ENCODE measurements at regions not wholly inside any gene's neighbourhood (a gene's known extent, or its start where the extent isn't known, plus 50 kb on each side); places are given as distances from the start of the nearest gene placed in this dataset.

DNA sequence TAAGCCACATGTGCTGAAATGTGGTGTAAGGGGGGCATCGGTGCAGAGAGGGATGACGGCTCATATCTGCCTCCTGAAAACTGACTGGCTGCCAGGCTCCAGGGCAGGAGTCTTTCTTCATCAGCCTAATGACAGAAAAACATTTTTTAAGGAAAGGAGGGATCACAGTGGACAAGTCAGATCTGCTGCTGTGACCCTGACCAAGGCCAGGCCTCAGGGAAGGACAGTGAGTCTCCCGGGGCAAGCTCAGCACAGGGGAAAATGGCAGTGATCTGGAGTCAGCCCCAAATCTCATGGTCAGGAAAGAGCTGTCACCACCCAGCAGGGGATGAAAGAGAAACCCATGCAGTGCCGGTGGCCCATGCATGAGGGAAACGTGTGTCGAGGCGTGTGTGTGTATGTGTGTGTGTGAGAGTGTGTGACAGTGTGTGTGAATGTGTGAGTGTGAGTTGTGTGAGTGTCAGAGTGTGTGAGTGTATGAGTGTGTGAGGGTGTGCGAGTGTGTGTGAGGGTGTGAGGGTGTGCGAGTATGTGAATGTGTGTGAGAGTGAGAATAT lies 134.5 kb downstream of the INHBB start:
- DNase-seq (no peak), FAIRE-seq (no peak)
- Histone ChIP-seq H3K4me1 (ENCODE audit: control insufficient read depth in 3 of 3, insufficient read depth in 2 of 3, low read depth in 1 of 3, low read length in 2 of 3) (no peaks in the 10 kb centered on the region), H3K27ac (ENCODE audit: low read depth in 1 of 3, low read length in 2 of 3) (no peak overlapping the region), H3K4me3 (ENCODE audit: low read depth in 1 of 3, low read length in 3 of 3) (no peak overlapping the region), H3K9me3 (ENCODE audit: control insufficient read depth in 2 of 2, insufficient read depth in 1 of 2, low read depth in 1 of 2, low read length in 1 of 2) (no peaks in the 10 kb centered on the region), H3K27me3 (ENCODE audit: control insufficient read depth in 3 of 3, insufficient read depth in 3 of 3, low read length in 3 of 3) (no peaks in the 10 kb centered on the region), H3K36me3 (ENCODE audit: control insufficient read depth in 3 of 3, insufficient read depth in 2 of 3, low read depth in 1 of 3, low read length in 3 of 3) (no peaks in the 10 kb centered on the region)
- 70 to 86% (median 78%) methylated on average over 9 of the region's 9 CpGs for WGBS, 3 donors

DNA sequence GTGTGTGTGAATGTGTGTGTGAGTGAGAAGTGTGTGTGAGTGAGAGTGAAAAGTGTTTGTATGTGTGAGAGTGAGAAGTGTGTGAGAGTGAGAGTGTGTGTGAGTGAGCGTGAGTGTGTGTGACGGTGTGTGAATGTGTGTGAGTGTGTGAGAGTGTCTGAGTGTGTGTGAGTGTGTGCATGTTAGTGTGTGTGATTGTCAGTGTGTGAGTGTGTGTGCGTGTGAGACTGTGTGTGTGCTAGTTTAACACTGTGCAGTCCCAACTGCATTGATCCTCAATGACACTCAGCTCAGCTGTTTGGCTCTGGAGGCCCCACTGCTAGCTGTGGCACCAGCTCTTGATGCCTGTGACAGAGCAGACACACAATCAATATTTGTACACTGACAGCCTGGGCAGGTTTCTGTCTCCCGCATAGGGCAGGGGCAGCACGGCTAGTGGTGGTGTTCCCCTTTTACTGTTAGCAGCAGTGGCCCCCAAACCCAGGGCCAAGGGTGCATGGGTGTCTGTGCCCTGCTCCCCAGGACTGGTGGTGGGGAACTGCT lies 135.0 kb downstream of the INHBB start:
- no peaks in the 10 kb centered on the region for H3K27me3 ChIP-seq (ENCODE audit: control insufficient read depth in 3 of 3, insufficient read depth in 3 of 3, low read length in 3 of 3)
- no peaks in the 10 kb centered on the region for H3K9me3 ChIP-seq (ENCODE audit: control insufficient read depth in 2 of 2, insufficient read depth in 1 of 2, low read depth in 1 of 2, low read length in 1 of 2)
- DNase-seq = no peak
- H3K27ac ChIP-seq (ENCODE audit: low read depth in 1 of 3, low read length in 2 of 3) = no peak overlapping the region
- H3K36me3 ChIP-seq (ENCODE audit: control insufficient read depth in 3 of 3, insufficient read depth in 2 of 3, low read depth in 1 of 3, low read length in 3 of 3) = no peaks in the 10 kb centered on the region
- FAIRE-seq = no peak
- no peaks in the 10 kb centered on the region for H3K4me1 ChIP-seq (ENCODE audit: control insufficient read depth in 3 of 3, insufficient read depth in 2 of 3, low read depth in 1 of 3, low read length in 2 of 3)
- WGBS, 3 donors = 90 to 93% (median 90%) methylated on average over 5 of the region's 5 CpGs
- H3K4me3 ChIP-seq (ENCODE audit: low read depth in 1 of 3, low read length in 3 of 3) = no peak overlapping the region

DNA sequence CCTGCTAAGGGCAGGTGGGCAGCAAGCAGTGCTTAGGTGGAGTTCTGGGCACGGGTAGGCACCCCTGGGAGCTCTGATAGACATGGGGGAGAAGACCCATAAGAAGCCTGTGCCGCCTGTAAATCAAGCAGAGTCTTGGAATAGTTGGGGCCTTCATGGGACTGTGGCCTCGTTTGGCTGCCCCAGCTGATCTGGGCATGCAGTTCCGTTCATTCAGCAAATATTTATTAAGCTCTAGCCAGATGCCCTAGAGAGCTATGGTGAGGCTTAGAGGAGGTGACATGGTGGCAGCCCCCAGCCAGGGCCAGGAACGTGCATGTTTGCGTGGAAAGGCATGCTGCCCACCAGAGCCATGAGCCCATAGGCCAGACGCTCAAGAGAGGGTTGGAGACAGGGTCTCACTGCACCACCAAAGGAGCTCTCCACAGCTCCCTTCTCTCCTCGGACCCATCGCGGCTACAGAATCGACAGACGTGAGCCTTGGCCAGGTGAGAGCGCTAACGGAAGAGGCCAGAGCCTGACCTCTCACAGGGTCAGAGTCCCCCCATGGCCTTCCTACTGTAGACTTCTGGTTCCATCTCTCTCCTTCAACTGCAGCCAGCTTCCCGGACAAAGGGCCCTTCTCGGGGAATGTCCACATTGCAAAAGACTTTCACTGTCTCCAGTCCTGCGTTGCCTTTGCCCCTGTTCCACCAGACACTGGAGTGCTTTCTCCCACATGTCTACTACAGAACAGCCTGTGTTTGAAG lies 135.7 kb downstream of the INHBB start:
- H3K27me3 ChIP-seq (ENCODE audit: control insufficient read depth in 3 of 3, insufficient read depth in 3 of 3, low read length in 3 of 3) = no peaks in the 10 kb centered on the region
- FAIRE-seq = no peak
- DNase-seq = no peak
- WGBS, 3 donors = 91 to 94% (median 92%) methylated on average over 17 of the region's 17 CpGs
- H3K4me3 ChIP-seq (ENCODE audit: low read depth in 1 of 3, low read length in 3 of 3) = no peak overlapping the region
- H3K27ac ChIP-seq (ENCODE audit: low read depth in 1 of 3, low read length in 2 of 3) = no peak overlapping the region
- no peaks in the 10 kb centered on the region for H3K4me1 ChIP-seq (ENCODE audit: control insufficient read depth in 3 of 3, insufficient read depth in 2 of 3, low read depth in 1 of 3, low read length in 2 of 3)
- H3K9me3 ChIP-seq (ENCODE audit: control insufficient read depth in 2 of 2, insufficient read depth in 1 of 2, low read depth in 1 of 2, low read length in 1 of 2) = no peaks in the 10 kb centered on the region
- H3K36me3 ChIP-seq (ENCODE audit: control insufficient read depth in 3 of 3, insufficient read depth in 2 of 3, low read depth in 1 of 3, low read length in 3 of 3) = no peaks in the 10 kb centered on the region

DNA sequence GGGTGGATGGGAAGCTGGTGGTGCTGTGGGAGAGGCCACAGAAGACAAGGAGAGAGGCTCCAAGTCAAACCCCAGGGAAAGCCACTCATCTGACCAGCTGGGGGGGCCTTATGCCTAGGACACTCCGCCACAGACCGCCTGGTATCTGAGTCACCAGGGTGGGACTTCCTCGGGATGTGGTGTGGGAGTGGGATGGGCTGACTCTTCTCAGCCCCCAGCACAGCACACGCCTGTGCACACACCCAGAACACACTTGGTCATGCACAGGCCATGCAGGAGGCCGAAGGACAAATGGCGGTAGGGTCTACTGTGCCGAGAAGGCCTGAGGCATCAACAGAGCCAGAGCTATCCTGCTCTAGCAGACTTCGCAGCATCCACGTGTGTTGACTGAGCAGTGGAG lies 136.4 kb downstream of the INHBB start:
- no peak for DNase-seq
- Histone ChIP-seq H3K36me3 (ENCODE audit: control insufficient read depth in 3 of 3, insufficient read depth in 2 of 3, low read depth in 1 of 3, low read length in 3 of 3) (no peaks in the 10 kb centered on the region), H3K9me3 (ENCODE audit: control insufficient read depth in 2 of 2, insufficient read depth in 1 of 2, low read depth in 1 of 2, low read length in 1 of 2) (no peaks in the 10 kb centered on the region), H3K27ac (ENCODE audit: low read depth in 1 of 3, low read length in 2 of 3) (no peak overlapping the region), H3K4me3 (ENCODE audit: low read depth in 1 of 3, low read length in 3 of 3) (no peak overlapping the region), H3K4me1 (ENCODE audit: control insufficient read depth in 3 of 3, insufficient read depth in 2 of 3, low read depth in 1 of 3, low read length in 2 of 3) (no peaks in the 10 kb centered on the region), H3K27me3 (ENCODE audit: control insufficient read depth in 3 of 3, insufficient read depth in 3 of 3, low read length in 3 of 3) (no peaks in the 10 kb centered on the region)
- WGBS, 3 donors = 86 to 92% (median 87%) methylated on average over 9 of the region's 9 CpGs
- no peak for FAIRE-seq

DNA sequence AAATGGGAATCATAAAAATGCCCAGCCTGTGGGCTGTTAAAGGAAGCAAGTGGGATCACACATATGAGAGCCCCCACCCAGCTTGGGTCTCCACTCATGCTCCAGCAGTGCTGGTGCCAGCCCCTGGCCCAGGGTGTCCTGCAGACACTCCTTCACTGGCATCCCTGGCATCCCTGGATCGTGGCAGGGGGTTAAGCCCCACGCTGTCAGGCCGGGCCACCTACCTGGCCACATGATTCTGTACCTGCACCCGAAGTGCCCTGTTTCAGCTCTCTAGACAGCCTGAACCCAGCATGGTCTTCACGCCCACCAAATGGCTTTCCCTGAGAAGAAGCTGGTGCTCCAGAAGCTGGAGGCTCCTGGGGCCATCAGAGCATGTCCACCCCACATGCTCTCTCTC lies 137.4 kb downstream of the INHBB start:
- FAIRE-seq (no peak), DNase-seq (no peak)
- H3K36me3 ChIP-seq (ENCODE audit: control insufficient read depth in 3 of 3, insufficient read depth in 2 of 3, low read depth in 1 of 3, low read length in 3 of 3) = no peaks in the 10 kb centered on the region
- no peak overlapping the region for H3K27ac ChIP-seq (ENCODE audit: low read depth in 1 of 3, low read length in 2 of 3)
- no peaks in the 10 kb centered on the region for H3K27me3 ChIP-seq (ENCODE audit: control insufficient read depth in 3 of 3, insufficient read depth in 3 of 3, low read length in 3 of 3)
- no peaks in the 10 kb centered on the region for H3K9me3 ChIP-seq (ENCODE audit: control insufficient read depth in 2 of 2, insufficient read depth in 1 of 2, low read depth in 1 of 2, low read length in 1 of 2)
- no peaks in the 10 kb centered on the region for H3K4me1 ChIP-seq (ENCODE audit: control insufficient read depth in 3 of 3, insufficient read depth in 2 of 3, low read depth in 1 of 3, low read length in 2 of 3)
- 73 to 86% (median 83%) methylated on average over 5 of the region's 5 CpGs for WGBS, 3 donors
- no peak overlapping the region for H3K4me3 ChIP-seq (ENCODE audit: low read depth in 1 of 3, low read length in 3 of 3)

DNA sequence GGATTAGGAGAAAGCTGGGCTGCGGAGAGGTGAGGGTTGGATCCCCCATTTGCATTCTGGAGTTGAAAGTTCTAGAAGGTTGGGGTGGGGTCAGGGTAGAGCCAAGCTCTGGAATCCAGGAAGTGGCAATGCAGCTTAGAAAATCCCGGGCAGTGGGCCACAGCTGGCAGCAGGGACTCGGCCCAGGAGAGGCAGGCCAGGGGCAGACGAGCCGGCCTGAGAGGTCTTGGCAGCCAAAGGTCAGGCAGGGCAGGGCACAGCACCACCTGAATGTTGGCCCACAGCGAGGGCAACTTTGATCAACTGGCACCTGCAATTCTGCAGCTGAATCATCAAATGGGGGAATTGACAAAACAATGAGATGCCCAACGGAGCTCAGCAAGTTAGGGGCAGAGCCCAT lies 139.2 kb downstream of the INHBB start:
- no peaks in the 10 kb centered on the region for H3K4me1 ChIP-seq (ENCODE audit: control insufficient read depth in 3 of 3, insufficient read depth in 2 of 3, low read depth in 1 of 3, low read length in 2 of 3)
- H3K27ac ChIP-seq (ENCODE audit: low read depth in 1 of 3, low read length in 2 of 3) = no peak overlapping the region
- peaks cover 0 to 5% (median 0%) of the 10 kb centered on the region in 3 donors for H3K27me3 ChIP-seq (ENCODE audit: control insufficient read depth in 3 of 3, insufficient read depth in 3 of 3, low read length in 3 of 3)
- no peak overlapping the region for H3K4me3 ChIP-seq (ENCODE audit: low read depth in 1 of 3, low read length in 3 of 3)
- FAIRE-seq = no peak
- no peak for DNase-seq
- 51 to 79% (median 53%) methylated on average over 7 of the region's 7 CpGs for WGBS, 3 donors
- no peaks in the 10 kb centered on the region for H3K9me3 ChIP-seq (ENCODE audit: control insufficient read depth in 2 of 2, insufficient read depth in 1 of 2, low read depth in 1 of 2, low read length in 1 of 2)
- H3K36me3 ChIP-seq (ENCODE audit: control insufficient read depth in 3 of 3, insufficient read depth in 2 of 3, low read depth in 1 of 3, low read length in 3 of 3) = no peaks in the 10 kb centered on the region

DNA sequence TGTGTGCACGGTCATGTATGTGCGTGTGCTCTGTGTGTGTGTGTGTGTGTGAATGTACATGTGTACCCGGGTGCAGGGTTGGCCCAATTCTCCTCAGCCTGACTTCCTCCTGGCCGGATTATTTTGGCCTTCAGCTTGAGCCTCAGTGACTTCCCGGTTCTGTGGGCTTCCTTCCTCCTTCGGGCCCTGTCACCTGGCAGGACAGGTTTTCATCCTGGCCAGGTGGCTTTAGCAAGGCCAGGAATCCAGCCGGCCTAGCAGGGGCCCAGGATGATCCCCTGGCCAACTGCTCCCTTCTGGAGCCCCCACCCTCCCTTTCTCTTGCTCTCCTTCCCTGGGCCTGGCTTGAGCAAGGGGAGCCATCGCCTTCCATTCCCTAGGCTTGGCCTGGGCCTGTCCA lies 140.5 kb downstream of the INHBB start:
- no peaks in the 10 kb centered on the region for H3K36me3 ChIP-seq (ENCODE audit: control insufficient read depth in 3 of 3, insufficient read depth in 2 of 3, low read depth in 1 of 3, low read length in 3 of 3)
- FAIRE-seq = no peak
- DNase-seq = no peak
- H3K9me3 ChIP-seq (ENCODE audit: control insufficient read depth in 2 of 2, insufficient read depth in 1 of 2, low read depth in 1 of 2, low read length in 1 of 2) = no peaks in the 10 kb centered on the region
- no peak overlapping the region for H3K4me3 ChIP-seq (ENCODE audit: low read depth in 1 of 3, low read length in 3 of 3)
- 62 to 72% (median 63%) methylated on average over 8 of the region's 8 CpGs for WGBS, 3 donors
- no peak overlapping the region for H3K27ac ChIP-seq (ENCODE audit: low read depth in 1 of 3, low read length in 2 of 3)
- no peaks in the 10 kb centered on the region for H3K4me1 ChIP-seq (ENCODE audit: control insufficient read depth in 3 of 3, insufficient read depth in 2 of 3, low read depth in 1 of 3, low read length in 2 of 3)
- H3K27me3 ChIP-seq (ENCODE audit: control insufficient read depth in 3 of 3, insufficient read depth in 3 of 3, low read length in 3 of 3) = peaks cover 0 to 5% (median 0%) of the 10 kb centered on the region in 3 donors

DNA sequence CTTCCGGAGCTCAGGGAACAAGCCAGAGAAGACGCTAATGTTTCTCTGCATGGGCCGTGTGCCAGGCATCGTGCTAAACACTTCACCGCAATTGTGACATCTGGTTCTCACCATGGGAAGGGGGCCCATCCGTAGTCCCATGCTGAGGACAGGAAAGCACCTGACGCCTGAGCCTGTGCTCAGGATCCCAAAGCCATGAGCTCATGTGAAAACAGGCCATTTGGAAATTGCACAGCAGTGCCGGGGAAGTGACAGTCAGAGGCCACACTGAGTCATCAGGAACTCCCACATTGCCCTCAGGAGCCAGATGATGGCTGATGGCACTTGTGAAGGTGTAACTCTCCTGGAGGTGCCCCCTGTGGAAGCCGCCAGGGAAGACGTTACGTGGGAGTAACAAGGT lies 141.0 kb downstream of the INHBB start:
- WGBS, 3 donors = 79 to 82% (median 80%) methylated on average over 11 of the region's 11 CpGs
- DNase-seq (no peak), FAIRE-seq (no peak)
- Histone ChIP-seq H3K36me3 (ENCODE audit: control insufficient read depth in 3 of 3, insufficient read depth in 2 of 3, low read depth in 1 of 3, low read length in 3 of 3) (no peaks in the 10 kb centered on the region), H3K27me3 (ENCODE audit: control insufficient read depth in 3 of 3, insufficient read depth in 3 of 3, low read length in 3 of 3) (peaks cover 0 to 5% (median 0%) of the 10 kb centered on the region in 3 donors), H3K27ac (ENCODE audit: low read depth in 1 of 3, low read length in 2 of 3) (no peak overlapping the region), H3K4me3 (ENCODE audit: low read depth in 1 of 3, low read length in 3 of 3) (no peak overlapping the region), H3K4me1 (ENCODE audit: control insufficient read depth in 3 of 3, insufficient read depth in 2 of 3, low read depth in 1 of 3, low read length in 2 of 3) (no peaks in the 10 kb centered on the region), H3K9me3 (ENCODE audit: control insufficient read depth in 2 of 2, insufficient read depth in 1 of 2, low read depth in 1 of 2, low read length in 1 of 2) (no peaks in the 10 kb centered on the region)
